ENCODE measurements at regions not wholly inside any gene's neighbourhood (a gene's known extent, or its start where the extent isn't known, plus 50 kb on each side); places are given as distances from the start of the nearest gene placed in this dataset.
"Not testable (repeated sequence)": the region's sequence is repeated elsewhere in the genome, so short reads cannot be mapped to it uniquely, and the experiment has no call there.

GRCh38 chr6:163714179-163714578, 299.7 kb downstream of the QKI start:
- DNase-seq, result no peak

GRCh38 chr6:163712981-163713380, 298.5 kb downstream of the QKI start:
- no peak for DNase-seq

- no peak for DNase-seq
Observed at GRCh38 chr6:163712566-163712961, 298.0 kb downstream of the QKI start.

- no peak for DNase-seq
Observed at GRCh38 chr6:163711615-163712565, 297.4 kb downstream of the QKI start.

- no peak for DNase-seq
Observed at GRCh38 chr6:163710532-163711470, 296.3 kb downstream of the QKI start.

GRCh38 chr6:163709693-163710092, 295.2 kb downstream of the QKI start:
- DNase-seq, result no peak

- DNase-seq, result no peak
Observed at GRCh38 chr6:163709255-163709654, 294.7 kb downstream of the QKI start.

- no peak for DNase-seq
Observed at GRCh38 chr6:163708466-163708865, 293.9 kb downstream of the QKI start.

- no peak for DNase-seq
Observed at GRCh38 chr6:163707387-163708355, 293.2 kb downstream of the QKI start.

- DNase-seq, result no peak
Observed at GRCh38 chr6:163706500-163707087, 292.1 kb downstream of the QKI start.

GRCh38 chr6:163705923-163706322, 291.4 kb downstream of the QKI start:
- no peak for DNase-seq

GRCh38 chr6:163702736-163703135, 288.2 kb downstream of the QKI start:
- DNase-seq, result no peak

- DNase-seq, result no peak
Observed at GRCh38 chr6:163701762-163702161, 287.2 kb downstream of the QKI start.

- DNase-seq, result no peak
Observed at GRCh38 chr6:163698086-163698485, 283.6 kb downstream of the QKI start.

- DNase-seq, result not testable (repeated sequence)
Observed at GRCh38 chr6:163696311-163696710, 281.8 kb downstream of the QKI start.

- no peak for DNase-seq
Observed at GRCh38 chr6:163695414-163695864, 280.9 kb downstream of the QKI start.

GRCh38 chr6:163694988-163695398, 280.5 kb downstream of the QKI start:
- no peak for DNase-seq

GRCh38 chr6:163694072-163694471, 279.6 kb downstream of the QKI start:
- DNase-seq, result no peak

GRCh38 chr6:163691049-163691448, 276.5 kb downstream of the QKI start:
- DNase-seq, result no peak

GRCh38 chr6:163688739-163689362, 274.3 kb downstream of the QKI start:
- no peak for DNase-seq

GRCh38 chr6:163687075-163687474, 272.6 kb downstream of the QKI start:
- DNase-seq, result no peak
